GM20000 (cell line): ENCODE measurements at regions not wholly inside any gene's neighbourhood (a gene's known extent, or its start where the extent isn't known, plus 50 kb on each side); places are given as distances from the start of the nearest gene placed in this dataset.

Source experiments
- DNase-seq: peaks from one replicate; pipeline ENCODE4 v3.0.0; 2012; ENCODE audit warnings: low spot score
- CTCF ChIP-seq: IDR thresholded peaks from 2 replicates; pipeline ENCODE4 v1.5.1; 2012; ENCODE audit warnings: mild to moderate bottlenecking, control low read depth; ENCODE audit errors: extremely low read depth, missing control alignments

DNA sequence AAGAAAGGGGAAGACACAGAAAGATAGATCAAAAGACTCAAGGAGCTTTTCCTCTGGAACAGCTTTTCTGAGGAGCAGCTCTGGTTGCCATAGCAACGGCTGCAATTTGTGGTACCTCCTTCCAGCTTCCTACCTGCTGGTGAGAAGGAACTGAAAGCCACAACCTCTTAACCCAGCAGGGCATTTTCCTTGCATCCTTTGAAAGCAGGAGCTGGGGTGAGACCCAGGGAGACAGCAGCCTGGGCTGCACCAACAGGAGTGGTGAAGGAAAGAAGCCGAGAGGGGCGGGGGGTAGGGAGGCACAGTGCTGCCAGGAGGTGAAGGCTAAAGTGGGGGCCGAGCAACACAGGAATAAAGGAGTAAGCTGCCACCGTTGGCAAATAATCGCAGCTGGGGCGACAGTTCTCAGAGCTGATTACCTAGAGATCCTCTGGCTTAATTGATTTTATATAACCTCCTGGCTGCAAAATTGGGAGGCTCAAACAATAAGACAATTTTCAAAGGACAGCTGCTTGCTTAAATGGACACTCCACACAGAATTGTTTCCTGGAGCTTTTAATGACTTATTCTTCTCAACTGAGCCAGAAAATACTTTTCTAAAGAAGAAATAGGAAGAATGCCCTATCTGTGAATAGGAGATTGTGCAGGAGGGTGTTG is 129.4 kb downstream of the RPAP3 start:
- TF ChIP-seq CTCF = no peak
- no peak for DNase-seq

GRCh38 chr12:47574252-47575021 is 131.4 kb downstream of the RPAP3 start:
- DNase-seq = no peak

DNA sequence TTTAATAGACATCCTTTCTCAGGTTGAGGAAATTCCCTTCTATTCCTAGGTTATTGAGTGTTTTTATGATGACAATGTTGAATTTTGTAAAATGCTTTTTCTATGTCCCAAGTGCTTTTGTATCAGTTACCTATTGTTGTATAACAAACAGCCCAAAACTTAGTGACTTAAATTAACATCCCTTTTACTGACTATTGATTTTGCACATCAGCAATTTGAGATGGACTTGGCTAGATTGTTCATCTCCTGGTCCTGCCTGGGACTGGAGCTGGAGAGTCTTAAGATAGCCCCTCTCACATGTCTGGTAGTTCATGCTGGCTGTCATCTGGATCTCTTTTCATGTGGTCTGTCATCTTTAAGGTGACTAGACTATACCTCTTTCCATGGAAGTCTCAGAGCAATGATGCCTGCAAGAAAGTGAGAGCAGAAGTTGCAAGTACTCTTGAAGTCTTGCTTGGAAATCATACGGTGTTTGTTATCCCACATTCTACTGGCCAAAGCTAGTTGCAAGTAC is 132.6 kb downstream of the RPAP3 start:
- DNase-seq = no peak
- no peak for TF ChIP-seq CTCF

More at GRCh38 chr12:47574252-47575021, 131.4 kb downstream of the RPAP3 start:
- TF ChIP-seq CTCF = no peak

DNA sequence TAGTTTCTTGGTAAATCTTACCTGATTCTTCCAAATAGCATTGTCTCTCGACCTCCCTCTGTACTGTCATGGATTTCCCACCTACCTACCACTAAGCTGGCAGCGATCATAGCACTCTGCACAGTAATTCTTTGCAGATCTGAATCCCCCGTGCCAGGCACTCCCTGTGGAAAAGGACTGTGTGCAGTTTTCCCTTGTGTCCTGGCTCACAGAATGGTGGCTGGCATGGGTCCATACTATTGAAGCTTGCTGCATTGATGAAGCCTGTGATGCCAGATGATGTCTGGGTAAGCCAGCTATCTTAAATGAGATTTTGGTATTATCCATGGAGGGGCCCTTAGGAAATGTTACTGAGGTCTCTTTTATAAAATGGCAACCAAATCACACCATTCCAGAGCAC is 135.7 kb downstream of the RPAP3 start:
- DNase-seq = no peak
- no peak for TF ChIP-seq CTCF

GRCh38 chr12:47562201-47562600 is 143.6 kb downstream of the RPAP3 start:
- DNase-seq = no peak
- no peak for TF ChIP-seq CTCF

DNA sequence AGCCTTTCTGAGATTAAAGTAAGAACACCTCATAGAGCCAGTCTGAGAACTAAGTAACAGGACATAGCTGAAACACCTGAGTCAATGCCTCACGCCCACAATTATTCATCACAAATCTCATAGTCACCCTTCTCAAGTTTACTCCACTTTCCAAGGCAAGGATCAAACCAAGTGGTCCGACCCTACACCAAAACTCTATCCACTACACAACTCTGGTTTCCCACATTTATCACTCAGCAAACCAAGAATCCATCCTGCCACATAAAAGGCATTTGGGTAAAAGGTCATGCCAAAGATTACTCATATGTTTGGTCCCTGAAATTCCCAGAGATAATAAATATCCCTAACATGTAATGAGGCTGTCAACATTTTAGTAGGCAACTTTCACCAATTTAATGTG is 144.1 kb downstream of the RPAP3 start:
- no peak for TF ChIP-seq CTCF
- no peak for DNase-seq

GRCh38 chr12:47560415-47560814 is 145.4 kb downstream of the RPAP3 start:
- DNase-seq = no peak
- TF ChIP-seq CTCF = no peak
